HCT116 (cell line): ENCODE measurements at regions not wholly inside any gene's neighbourhood (a gene's known extent, or its start where the extent isn't known, plus 50 kb on each side); places are given as distances from the start of the nearest gene placed in this dataset.

Experiments used
- ATAC-seq: fragments of 200-7000 bp; cut with Tn5 transposase; 2 replicates; pipeline ENCODE4 v1.9.1; 2020; ENCODE audit warnings: mild to moderate bottlenecking, moderate library complexity
- BruUV-seq: library from RNA; stranded (reverse); fragments of 400-500 nt; replicated peaks from 2 replicates; lab custom pipeline; 2021; lab: Mats Ljungman, UMichigan
- CTCF ChIA-PET: fragments of 300-600 bp; sonication (Branson Sonifier 250); formaldehyde crosslinking; loops from one replicate; lab custom pipeline; 2021; ENCODE audit warnings: antibody characterized with exemption; lab: Charles Lee
- POLR2A ChIA-PET: fragments of 300-600, 350-600 bp; sonication (Branson Sonifier 250); formaldehyde crosslinking; loops from one replicate; lab custom pipeline; 2021; ENCODE audit warnings: antibody characterized with exemption; lab: Charles Lee
- RAD21 ChIA-PET, 2 experiments: fragments of 300-600 bp; sonication (Branson Sonifier 250); formaldehyde crosslinking; loops; one replicate each; lab custom pipeline; 2023; ENCODE audit warnings: low total read pairs in 2 of 2; ENCODE audit not compliant: uncharacterized antibody in 2 of 2, unreplicated experiment in 2 of 2, low non-redundant PET in 1 of 2; lab: Charles Lee
- DNase-seq: peaks from one replicate; pipeline ENCODE4 v3.0.0-alpha.2; 2010; ENCODE audit warnings: low read depth, low spot score
- H2AFZ ChIP-seq: fragments of 200-600 bp; shearing (Covaris generic), sonication (generic); 2 replicates; pipeline ENCODE4 v1.6.1; 2017; ENCODE audit warnings: low read depth, mixed run types, mixed read lengths, antibody characterized with exemption, low read length; ENCODE audit not compliant: poor library complexity, severe bottlenecking
- H3K27ac ChIP-seq: 2 replicates; pipeline ENCODE4 v1.5.1; 2012; ENCODE audit warnings: low read depth, low read length
- H3K27me3 ChIP-seq: fragments of 200-600 bp; sonication (generic); 2 replicates; pipeline ENCODE4 v1.6.1; 2016; ENCODE audit warnings: mixed run types, low read length, mixed read lengths; ENCODE audit not compliant: insufficient read depth
- H3K36me3 ChIP-seq, 2 experiments: fragments of 200-500 bp in 1 of 2; fragments of 200-600 bp in 1 of 2; sonication (Bioruptor generic) in 1 of 2; sonication (generic) in 1 of 2; 2 replicates each; pipeline versions ENCODE4 v1.5.1 to v1.6.1; 2014 to 2016; ENCODE audit warnings: low read length in 2 of 2, inconsistent platforms in 1 of 2, mixed read lengths in 1 of 2, mixed run types in 1 of 2; ENCODE audit not compliant: insufficient read depth in 2 of 2, control insufficient read depth in 1 of 2
- H3K4me1 ChIP-seq, 2 experiments: fragments of 200-600 bp in 1 of 2; sonication (generic) in 1 of 2; 2 replicates each; pipeline versions ENCODE4 v1.5.1 to v1.6.1; 2012 to 2017; ENCODE audit warnings: low read length in 2 of 2, inconsistent platforms in 1 of 2, mild to moderate bottlenecking in 1 of 2, mixed read lengths in 1 of 2, mixed run types in 1 of 2, moderate library complexity in 1 of 2; ENCODE audit not compliant: insufficient read depth in 2 of 2, control insufficient read depth in 1 of 2
- H3K4me2 ChIP-seq: fragments of 200-600 bp; sonication (generic); 2 replicates; pipeline ENCODE4 v1.6.1; 2017; ENCODE audit warnings: mixed run types, low read length, mixed read lengths
- H3K4me3 ChIP-seq, 2 experiments: fragments of 200-600 bp in 1 of 2; sonication (generic) in 1 of 2; replicated peaks in 1 of 2; 2 replicates each; pipeline ENCODE4 v1.5.1; 2011 to 2016; ENCODE audit warnings: low read length in 2 of 2, control low read depth in 1 of 2, low read depth in 1 of 2, mild to moderate bottlenecking in 1 of 2, mixed read lengths in 1 of 2, mixed run types in 1 of 2
- H3K79me2 ChIP-seq: fragments of 200-600 bp; sonication (generic); 2 replicates; pipeline ENCODE4 v1.6.1; 2017; ENCODE audit warnings: mild to moderate bottlenecking, mixed run types, low read length, moderate library complexity, mixed read lengths; ENCODE audit not compliant: insufficient read depth
- H3K9ac ChIP-seq: fragments of 200-600 bp; sonication (generic); 2 replicates; pipeline ENCODE4 v1.6.1; 2016; ENCODE audit warnings: low read length, mixed read lengths
- H3K9me2 ChIP-seq: fragments of 200-600 bp; sonication (generic), shearing (Covaris generic); 2 replicates; pipeline ENCODE4 v1.6.1; 2017; ENCODE audit warnings: mixed run types, mild to moderate bottlenecking, moderate library complexity; ENCODE audit not compliant: insufficient read depth
- H3K9me3 ChIP-seq, 2 experiments: fragments of 200-500 bp in 1 of 2; fragments of 200-600 bp in 1 of 2; sonication (Bioruptor generic) in 1 of 2; sonication (generic) in 1 of 2; 2 replicates each; pipeline ENCODE4 v1.6.1; 2014 to 2017; ENCODE audit warnings: low read length in 2 of 2, mixed read lengths in 2 of 2, inconsistent platforms in 1 of 2, low read depth in 1 of 2, mild to moderate bottlenecking in 1 of 2, mixed run types in 1 of 2, moderate library complexity in 1 of 2; ENCODE audit not compliant: control insufficient read depth in 1 of 2, insufficient read depth in 1 of 2
- H4K20me1 ChIP-seq: fragments of 200-600 bp; sonication (generic), shearing (Covaris generic); 2 replicates; pipeline ENCODE4 v1.6.1; 2017; ENCODE audit warnings: mixed run types, mild to moderate bottlenecking, moderate library complexity; ENCODE audit not compliant: insufficient read depth
- CTCF ChIP-seq, 3 experiments: fragments of 200-600 bp in 1 of 3; sonication (generic) in 1 of 3; IDR thresholded peaks in 2 of 3; conservative IDR thresholded peaks in 1 of 3; 2 replicates each; pipeline ENCODE4 v1.5.1; 2012 to 2017; ENCODE audit warnings: low read depth in 2 of 3, low read length in 2 of 3, antibody characterized with exemption in 1 of 3, borderline replicate concordance in 1 of 3, control low read depth in 1 of 3, mild to moderate bottlenecking in 1 of 3, mixed read lengths in 1 of 3, mixed run types in 1 of 3, moderate library complexity in 1 of 3; ENCODE audit not compliant: insufficient read depth in 1 of 3
- ELF1 ChIP-seq: IDR thresholded peaks from 2 replicates; pipeline ENCODE4 v1.6.1; 2012; ENCODE audit warnings: low read depth, borderline replicate concordance
- FOSL1 ChIP-seq: IDR thresholded peaks from 2 replicates; pipeline ENCODE4 v1.6.1; 2012; ENCODE audit warnings: low read depth
- MAX ChIP-seq: IDR thresholded peaks from 2 replicates; pipeline ENCODE4 v1.6.1; 2012
- POLR2A ChIP-seq: IDR thresholded peaks from 2 replicates; pipeline ENCODE4 v1.7.0; 2011; ENCODE audit warnings: borderline replicate concordance; ENCODE audit not compliant: insufficient read depth, insufficient read length; ENCODE audit errors: extremely low read depth
- POLR2AphosphoS5 ChIP-seq: IDR thresholded peaks from 2 replicates; pipeline ENCODE4 v1.6.1; 2011; ENCODE audit warnings: mild to moderate bottlenecking, low read depth, low read length, moderate library complexity
- RAD21 ChIP-seq: IDR thresholded peaks from 2 replicates; pipeline ENCODE4 v1.6.1; 2012; ENCODE audit warnings: low read depth, mild to moderate bottlenecking
- SP1 ChIP-seq: IDR thresholded peaks from 2 replicates; pipeline ENCODE4 v1.6.1; 2012; ENCODE audit warnings: low read depth
- YY1 ChIP-seq: IDR thresholded peaks from 2 replicates; pipeline ENCODE4 v1.6.1; 2011; ENCODE audit warnings: low read length, low read depth, moderate library complexity, mild to moderate bottlenecking; ENCODE audit not compliant: insufficient replicate concordance; ENCODE audit errors: extremely low read depth
- intact Hi-C: fragments of 100-400 bp; cut with micrococcal nuclease; formaldehyde crosslinking; loops from 2 replicates; pipeline ENCODE4 v1.10.0; 2022

- Histone ChIP-seq H3K27ac (no peak overlapping the region), H3K9ac (no peak overlapping the region), H4K20me1 (no peaks in the 10 kb centered on the region), H3K79me2 (no peaks in the 10 kb centered on the region), H3K4me3 (no peak overlapping the region), H3K4me1 (no peaks in the 10 kb centered on the region), H3K36me3 (no peaks in the 10 kb centered on the region), H3K9me3 (peaks cover 12 to 13% of the 10 kb centered on the region in 2 experiments; a peak in 3 of 4 replicates), H3K4me2 (no peak overlapping the region), H2AFZ (no peak overlapping the region), H3K27me3 (no peaks in the 10 kb centered on the region), H3K9me2 (no peaks in the 10 kb centered on the region)
- ATAC-seq = no peak
- RAD21 ChIA-PET = no interaction called here
- intact Hi-C loops = no loop called here
- POLR2A ChIA-PET = no interaction called here
- no TSS peak for BruUV-seq
- CTCF ChIA-PET = no interaction called here
- no peak for DNase-seq
- no peak for TF ChIP-seq POLR2AphosphoS5
- TF ChIP-seq CTCF (IDR thresholded peaks at IDR 0.05 in 2 of 3, conservative IDR thresholded peaks at IDR 0.05 in 1 of 3; ENCODE audit: borderline replicate concordance in 1 of 3, insufficient read depth in 1 of 3, low read depth in 2 of 3, low read length in 2 of 3) = no peak
- no peak for TF ChIP-seq YY1
- no peak for TF ChIP-seq SP1
- TF ChIP-seq RAD21 = no peak
Measured at GRCh38 chr9:25418974-25419373, 259.3 kb downstream of the TUSC1 start.

- H3K9me2 ChIP-seq = no peaks in the 10 kb centered on the region
- no peaks in the 10 kb centered on the region for H3K36me3 ChIP-seq
- POLR2A ChIA-PET = no interaction called here
- no TSS peak for BruUV-seq
- H3K79me2 ChIP-seq = no peaks in the 10 kb centered on the region
- no peak overlapping the region for H3K4me3 ChIP-seq
- no peaks in the 10 kb centered on the region for H3K4me1 ChIP-seq
- DNase-seq = no peak
- no peak overlapping the region for H3K9ac ChIP-seq
- TF ChIP-seq POLR2AphosphoS5 (no peak), POLR2A (no peak), ELF1 (no peak), FOSL1 (no peak), MAX (no peak)
- TF ChIP-seq, all 23 proteins: peak for 0
- H3K4me2 ChIP-seq = no peak overlapping the region
- CTCF ChIA-PET = no interaction called here
- peaks cover 4 to 17% of the 10 kb centered on the region in 2 experiments; a peak in 2 of 4 replicates for H3K9me3 ChIP-seq
- RAD21 ChIA-PET = no interaction called here
- H2AFZ ChIP-seq = no peak overlapping the region
- no peak for ATAC-seq
- intact Hi-C loops = no loop called here
- no peaks in the 10 kb centered on the region for H3K27me3 ChIP-seq
- no peak overlapping the region for H3K27ac ChIP-seq
- H4K20me1 ChIP-seq = no peaks in the 10 kb centered on the region
Measured at GRCh38 chr9:25415718-25416117, 262.5 kb downstream of the TUSC1 start.
